Mesothelial cell of epicardium (in vitro differentiated cells): ENCODE measurements at regions not wholly inside any gene's neighbourhood (a gene's known extent, or its start where the extent isn't known, plus 50 kb on each side); places are given as distances from the start of the nearest gene placed in this dataset.

Source experiments
- DNase-seq, 2 experiments: peaks; one replicate each; pipeline ENCODE4 v3.0.0; 2021; ENCODE audit warnings: low spot score in 2 of 2; ENCODE audit not compliant: unreplicated experiment in 2 of 2
- H3K27ac Mint-ChIP-seq: 2 replicates; pipeline ENCODE4 v1.8.0; 2021; ENCODE audit warnings: mixed read lengths
- H3K27me3 Mint-ChIP-seq: 2 replicates; pipeline ENCODE4 v1.8.0; 2021; ENCODE audit warnings: low read depth, mixed read lengths
- H3K36me3 Mint-ChIP-seq: 2 replicates; pipeline ENCODE4 v1.8.0; 2021; ENCODE audit warnings: mixed read lengths
- H3K4me1 Mint-ChIP-seq: 2 replicates; pipeline ENCODE4 v1.8.0; 2021; ENCODE audit warnings: mixed read lengths
- H3K4me3 Mint-ChIP-seq: 2 replicates; pipeline ENCODE4 v1.8.0; 2021; ENCODE audit warnings: mild to moderate bottlenecking, moderate library complexity, mixed read lengths
- H3K9me3 Mint-ChIP-seq: 2 replicates; pipeline ENCODE4 v1.8.0; 2021; ENCODE audit warnings: mixed read lengths
- TF ChIP-seq, protein P1 (sequence below): fragments of 200-600 bp; sonication (generic); IDR thresholded peaks from one replicate; pipeline ENCODE4 v1.5.0; 2021; ENCODE audit warnings: antibody characterized with exemption; ENCODE audit not compliant: unreplicated experiment

DNA sequence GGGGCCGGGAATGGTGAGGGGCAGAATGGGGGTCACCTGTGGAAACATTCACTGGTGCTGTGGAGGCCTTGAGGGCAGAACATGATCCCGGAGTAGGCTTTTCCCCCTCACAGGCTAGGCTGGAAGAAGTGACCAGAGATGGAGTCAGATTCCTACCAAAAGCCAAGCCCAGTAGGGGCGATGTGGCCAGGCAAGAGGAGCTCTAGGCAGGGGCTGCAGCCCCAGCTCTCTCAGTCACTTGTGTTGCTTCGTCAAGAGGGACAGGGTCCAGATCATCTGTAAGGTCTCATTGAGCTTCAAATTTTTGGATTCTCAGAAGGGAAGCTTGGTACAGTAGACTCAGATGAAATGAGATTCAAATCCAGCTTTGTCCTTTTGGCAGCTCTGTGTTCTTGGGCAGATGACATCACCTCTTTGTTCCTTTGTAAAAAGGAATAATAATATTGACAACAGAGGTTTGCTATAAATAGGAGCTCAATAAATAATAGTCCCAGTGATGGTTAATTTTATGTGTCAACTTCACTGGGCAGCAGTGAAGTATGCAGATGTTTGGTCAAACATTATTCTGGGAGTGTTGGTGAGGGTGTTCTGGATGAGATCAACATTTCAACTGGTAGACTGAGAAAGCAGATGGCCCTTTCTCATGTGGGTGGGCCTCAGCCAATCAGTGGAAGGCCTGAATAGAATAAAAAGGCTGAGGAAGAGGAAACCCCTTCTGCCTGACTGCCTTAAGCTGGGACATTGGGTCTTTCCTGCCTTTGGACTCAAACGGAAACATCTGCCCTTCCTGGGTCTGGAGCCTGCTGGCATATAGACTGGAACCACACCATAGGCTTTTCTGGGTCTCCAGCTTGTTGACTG lies 324.7 kb upstream of the USP24 start:
- no peak for DNase-seq
- peaks cover 8% of the 10 kb centered on the region for H3K9me3 Mint-ChIP-seq
- H3K4me3 Mint-ChIP-seq = no peak overlapping the region
- H3K27ac Mint-ChIP-seq = no peak overlapping the region
- no peaks in the 10 kb centered on the region for H3K27me3 Mint-ChIP-seq
- no peaks in the 10 kb centered on the region for H3K4me1 Mint-ChIP-seq
- TF ChIP-seq, protein P1, sequence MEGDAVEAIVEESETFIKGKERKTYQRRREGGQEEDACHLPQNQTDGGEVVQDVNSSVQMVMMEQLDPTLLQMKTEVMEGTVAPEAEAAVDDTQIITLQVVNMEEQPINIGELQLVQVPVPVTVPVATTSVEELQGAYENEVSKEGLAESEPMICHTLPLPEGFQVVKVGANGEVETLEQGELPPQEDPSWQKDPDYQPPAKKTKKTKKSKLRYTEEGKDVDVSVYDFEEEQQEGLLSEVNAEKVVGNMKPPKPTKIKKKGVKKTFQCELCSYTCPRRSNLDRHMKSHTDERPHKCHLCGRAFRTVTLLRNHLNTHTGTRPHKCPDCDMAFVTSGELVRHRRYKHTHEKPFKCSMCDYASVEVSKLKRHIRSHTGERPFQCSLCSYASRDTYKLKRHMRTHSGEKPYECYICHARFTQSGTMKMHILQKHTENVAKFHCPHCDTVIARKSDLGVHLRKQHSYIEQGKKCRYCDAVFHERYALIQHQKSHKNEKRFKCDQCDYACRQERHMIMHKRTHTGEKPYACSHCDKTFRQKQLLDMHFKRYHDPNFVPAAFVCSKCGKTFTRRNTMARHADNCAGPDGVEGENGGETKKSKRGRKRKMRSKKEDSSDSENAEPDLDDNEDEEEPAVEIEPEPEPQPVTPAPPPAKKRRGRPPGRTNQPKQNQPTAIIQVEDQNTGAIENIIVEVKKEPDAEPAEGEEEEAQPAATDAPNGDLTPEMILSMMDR = no peak
- H3K36me3 Mint-ChIP-seq = no peaks in the 10 kb centered on the region

DNA sequence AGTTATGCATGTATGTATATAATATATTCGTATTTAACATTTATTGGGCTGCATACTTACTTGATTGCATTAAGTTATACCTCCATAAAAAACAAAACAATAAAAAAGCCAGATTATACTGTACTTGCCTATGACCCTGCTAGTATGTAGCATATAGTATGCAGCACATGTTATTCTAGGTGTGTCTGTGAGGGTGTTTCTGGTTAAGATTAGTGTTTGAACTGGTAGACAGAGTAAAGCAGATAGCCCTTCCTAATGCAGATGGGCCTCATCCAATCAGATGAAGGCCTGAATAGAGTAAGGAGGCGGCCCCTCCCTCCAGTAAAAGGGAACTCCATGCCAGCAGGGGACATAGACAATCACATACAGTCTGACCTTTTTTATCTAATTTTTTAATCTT lies 323.3 kb upstream of the USP24 start:
- DNase-seq = no peak
- Mint-ChIP-seq H3K36me3 (no peaks in the 10 kb centered on the region), H3K4me3 (no peak overlapping the region), H3K9me3 (peaks cover 8% of the 10 kb centered on the region), H3K4me1 (peaks cover 5% of the 10 kb centered on the region), H3K27me3 (no peaks in the 10 kb centered on the region), H3K27ac (no peak overlapping the region)
- TF ChIP-seq, protein P1 = no peak

DNA sequence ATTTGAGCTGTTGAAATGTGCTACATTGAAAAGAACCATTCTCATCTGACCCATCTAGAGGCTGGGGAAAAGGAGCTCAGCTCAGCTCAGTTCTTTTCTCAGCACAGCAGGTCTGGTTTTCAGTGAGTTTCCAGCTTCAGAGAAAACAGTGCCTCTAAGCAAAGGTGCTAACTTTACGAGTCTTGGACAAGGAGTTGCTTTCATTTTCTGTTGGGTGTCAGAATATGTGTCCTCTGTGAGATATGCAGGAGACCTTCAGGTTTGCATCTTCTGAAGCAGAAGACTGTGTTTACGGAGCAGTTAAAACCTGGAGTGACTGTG lies 321.3 kb upstream of the USP24 start:
- Mint-ChIP-seq H3K9me3 (peaks cover 8% of the 10 kb centered on the region), H3K4me3 (no peak overlapping the region), H3K36me3 (no peaks in the 10 kb centered on the region), H3K27ac (no peak overlapping the region), H3K4me1 (peaks cover 5% of the 10 kb centered on the region), H3K27me3 (no peaks in the 10 kb centered on the region)
- DNase-seq = no peak
- TF ChIP-seq, protein P1 = no peak

DNA sequence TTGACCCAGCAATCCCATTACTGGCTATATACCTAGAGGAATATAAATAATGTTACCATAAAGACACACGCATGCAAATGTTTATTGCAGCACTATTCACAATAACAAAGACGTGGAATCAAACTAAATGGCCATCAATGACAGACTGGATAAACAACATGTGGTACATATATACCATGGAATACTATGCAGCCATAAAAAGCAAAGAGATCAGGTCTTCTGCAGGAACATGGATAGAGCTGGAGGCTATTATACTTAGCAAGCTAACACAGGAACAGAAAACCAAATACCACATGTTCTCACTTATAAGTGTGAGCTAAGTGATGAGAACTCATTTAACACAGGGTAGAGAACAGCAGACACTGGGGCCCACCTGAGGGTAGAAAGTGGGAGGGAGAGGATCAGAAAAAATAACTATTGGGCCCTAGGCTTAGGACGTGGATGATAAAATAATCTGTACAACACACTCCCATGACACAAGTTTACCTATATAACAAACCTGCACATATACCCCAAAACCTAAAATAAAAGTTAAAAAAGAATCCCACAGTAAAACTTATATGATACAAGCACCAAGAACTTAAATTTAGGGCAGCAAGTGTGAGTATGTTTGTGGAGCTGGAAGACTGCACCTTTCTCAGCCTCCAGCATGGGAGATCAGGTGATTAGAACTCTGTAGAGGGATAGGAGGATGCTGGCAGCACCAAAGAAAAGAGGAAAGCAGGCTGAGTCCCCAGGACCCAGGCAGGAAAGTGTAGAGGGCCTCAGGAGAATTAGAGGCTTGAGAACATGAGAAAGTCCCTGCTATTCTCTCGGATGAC lies 320.8 kb upstream of the USP24 start:
- Mint-ChIP-seq H3K4me3 (no peak overlapping the region), H3K27me3 (no peaks in the 10 kb centered on the region), H3K36me3 (no peaks in the 10 kb centered on the region), H3K9me3 (peaks cover 8% of the 10 kb centered on the region), H3K4me1 (peaks cover 5% of the 10 kb centered on the region), H3K27ac (no peak overlapping the region)
- TF ChIP-seq, protein P1 = no peak
- DNase-seq = no peak

DNA sequence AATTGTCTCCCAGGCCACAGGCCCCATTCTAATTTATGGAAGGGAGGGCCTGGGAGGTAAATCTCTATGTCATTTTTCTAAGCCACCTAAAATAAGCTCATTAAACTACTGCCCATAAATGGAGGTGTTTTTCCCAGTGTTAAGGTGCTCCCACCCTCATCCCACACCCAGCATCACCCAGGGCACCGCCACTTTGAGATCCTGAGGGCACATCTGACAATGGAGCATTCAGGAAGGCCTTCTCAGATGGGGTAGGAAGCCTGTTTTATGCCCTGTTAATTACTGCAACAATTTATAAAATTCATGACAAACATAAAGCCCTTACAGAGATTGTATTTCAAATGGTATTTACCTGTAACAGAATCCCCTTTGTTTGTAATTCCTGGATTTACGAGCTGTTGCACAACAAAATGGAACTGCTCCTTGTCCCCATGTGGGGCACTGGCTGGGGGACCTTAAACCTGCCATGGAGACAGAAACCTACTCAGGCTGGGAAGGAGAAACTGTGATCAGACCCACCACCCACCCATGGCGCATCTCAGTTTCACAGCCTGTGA lies 319.5 kb upstream of the USP24 start:
- Mint-ChIP-seq H3K36me3 (no peaks in the 10 kb centered on the region), H3K4me1 (peaks cover 5% of the 10 kb centered on the region), H3K27me3 (no peaks in the 10 kb centered on the region), H3K27ac (no peak overlapping the region), H3K9me3 (peaks cover 8% of the 10 kb centered on the region), H3K4me3 (no peak overlapping the region)
- no peak for DNase-seq
- TF ChIP-seq, protein P1 = no peak
